ENCODE measurements at regions not wholly inside any gene's neighbourhood (a gene's known extent, or its start where the extent isn't known, plus 50 kb on each side); places are given as distances from the start of the nearest gene placed in this dataset.

- Mint-ChIP-seq H3K27ac (ENCODE audit: unreplicated experiment) (no peak overlapping the region), H3K27me3 (ENCODE audit: insufficient read depth, unreplicated experiment) (peaks cover 2% of the 10 kb centered on the region), H3K4me3 (ENCODE audit: unreplicated experiment) (no peak overlapping the region), H3K4me1 (ENCODE audit: low read depth, unreplicated experiment) (no peaks in the 10 kb centered on the region), H3K9me3 (ENCODE audit: unreplicated experiment) (no peaks in the 10 kb centered on the region), H3K36me3 (ENCODE audit: insufficient read depth, unreplicated experiment) (no peaks in the 10 kb centered on the region)
- no peaks in the 10 kb centered on the region for H3K27me3 ChIP-seq (replicated peaks; ENCODE audit: control insufficient read depth, insufficient read depth, low read length)
- no peak for TF ChIP-seq CTCF (IDR thresholded peaks at IDR 0.05; ENCODE audit: insufficient read depth in 1 of 2, low read depth in 1 of 2, low read length in 1 of 2, severe bottlenecking in 1 of 2, unreplicated experiment in 1 of 2)
- BruUV-seq (replicated peaks): no TSS peak
- ChIA-PET CTCF (no interaction called here), POLR2A (no interaction called here)
- H3K36me3 ChIP-seq (ENCODE audit: control insufficient read depth, insufficient read depth, low read length): no peaks in the 10 kb centered on the region
- no peak for DNase-seq
- no peaks in the 10 kb centered on the region for H3K9me3 ChIP-seq
- no peaks in the 10 kb centered on the region for H3K4me1 ChIP-seq
- no peak overlapping the region for H3K4me3 ChIP-seq (ENCODE audit: low read depth, low read length)
- intact Hi-C loops (cut with micrococcal nuclease; ENCODE audit: unreplicated experiment): no loop called here
Observed at GRCh38 chr2:4029081-4029480, 325.7 kb downstream of the DCDC2C start.

GRCh38 chr2:4039896-4040295 lies 336.5 kb downstream of the DCDC2C start:
- no peaks in the 10 kb centered on the region; the same call in 1 of the 2 replicates for H3K9me3 ChIP-seq
- H3K36me3 Mint-ChIP-seq (ENCODE audit: insufficient read depth, unreplicated experiment): no peaks in the 10 kb centered on the region
- intact Hi-C loops (cut with micrococcal nuclease; ENCODE audit: unreplicated experiment): no loop called here
- no peak for DNase-seq
- H3K27me3 ChIP-seq (replicated peaks; ENCODE audit: control insufficient read depth, insufficient read depth, low read length): no peaks in the 10 kb centered on the region
- H3K4me1 ChIP-seq: no peaks in the 10 kb centered on the region
- H3K4me1 Mint-ChIP-seq (ENCODE audit: low read depth, unreplicated experiment): no peaks in the 10 kb centered on the region
- POLR2A ChIA-PET: no interaction called here
- BruUV-seq (replicated peaks): no TSS peak
- CTCF ChIA-PET: no interaction called here
- H3K27me3 Mint-ChIP-seq (ENCODE audit: insufficient read depth, unreplicated experiment): peaks cover 6% of the 10 kb centered on the region
- no peaks in the 10 kb centered on the region for H3K36me3 ChIP-seq (ENCODE audit: control insufficient read depth, insufficient read depth, low read length)
- H3K4me3 Mint-ChIP-seq (ENCODE audit: unreplicated experiment): no peak overlapping the region
- peaks cover 14% of the 10 kb centered on the region for H3K9me3 Mint-ChIP-seq (ENCODE audit: unreplicated experiment)
- H3K27ac Mint-ChIP-seq (ENCODE audit: unreplicated experiment): no peak overlapping the region
- H3K4me3 ChIP-seq (ENCODE audit: low read depth, low read length): no peak overlapping the region
- TF ChIP-seq CTCF (IDR thresholded peaks at IDR 0.05; ENCODE audit: insufficient read depth in 1 of 2, low read depth in 1 of 2, low read length in 1 of 2, severe bottlenecking in 1 of 2, unreplicated experiment in 1 of 2): no peak

GRCh38 chr2:4047961-4048891 lies 344.9 kb downstream of the DCDC2C start:
- H3K36me3 Mint-ChIP-seq (ENCODE audit: insufficient read depth, unreplicated experiment): no peaks in the 10 kb centered on the region
- no peaks in the 10 kb centered on the region for H3K9me3 ChIP-seq
- no TSS peak for BruUV-seq (replicated peaks)
- H3K4me3 Mint-ChIP-seq (ENCODE audit: unreplicated experiment): no peak overlapping the region
- no peaks in the 10 kb centered on the region for H3K9me3 Mint-ChIP-seq (ENCODE audit: unreplicated experiment)
- ChIA-PET POLR2A (no interaction called here), CTCF (no interaction called here)
- peaks cover 13% of the 10 kb centered on the region for H3K27me3 Mint-ChIP-seq (ENCODE audit: insufficient read depth, unreplicated experiment)
- TF ChIP-seq CTCF (IDR thresholded peaks at IDR 0.05; ENCODE audit: insufficient read depth in 1 of 2, low read depth in 1 of 2, low read length in 1 of 2, severe bottlenecking in 1 of 2, unreplicated experiment in 1 of 2): no peak
- H3K4me1 Mint-ChIP-seq (ENCODE audit: low read depth, unreplicated experiment): no peaks in the 10 kb centered on the region
- H3K4me3 ChIP-seq (ENCODE audit: low read depth, low read length): no peak overlapping the region
- no peaks in the 10 kb centered on the region for H3K27me3 ChIP-seq (replicated peaks; ENCODE audit: control insufficient read depth, insufficient read depth, low read length)
- H3K27ac Mint-ChIP-seq (ENCODE audit: unreplicated experiment): no peak overlapping the region
- no peaks in the 10 kb centered on the region for H3K36me3 ChIP-seq (ENCODE audit: control insufficient read depth, insufficient read depth, low read length)
- H3K4me1 ChIP-seq: no peaks in the 10 kb centered on the region
- no peak for DNase-seq
- intact Hi-C loops (cut with micrococcal nuclease; ENCODE audit: unreplicated experiment): no loop called here

Data from Caco-2 (cell line).